H1 (cell line): ENCODE measurements at regions not wholly inside any gene's neighbourhood (a gene's known extent, or its start where the extent isn't known, plus 50 kb on each side); places are given as distances from the start of the nearest gene placed in this dataset.

Source experiments
- CHD2 ChIP-seq: IDR thresholded peaks from 2 replicates; pipeline ENCODE4 v1.6.1; 2012; ENCODE audit warnings: low read length, improper control_type of control experiment
- EZH2 ChIP-seq: fragments of 200-600 bp; sonication (generic); IDR thresholded peaks from 2 replicates; pipeline ENCODE4 v1.7.1; 2012; ENCODE audit warnings: low read depth, mild to moderate bottlenecking, moderate library complexity, low read length, inconsistent platforms; ENCODE audit not compliant: severe bottlenecking
- FOSL1 ChIP-seq: IDR thresholded peaks from 2 replicates; pipeline ENCODE4 v1.6.1; 2011; ENCODE audit warnings: mild to moderate bottlenecking, low read depth, low read length, moderate library complexity; ENCODE audit not compliant: insufficient read depth
- GABPA ChIP-seq: IDR thresholded peaks from 2 replicates; pipeline ENCODE4 v1.6.1; 2011; ENCODE audit warnings: mild to moderate bottlenecking, low read length, moderate library complexity, borderline replicate concordance; ENCODE audit not compliant: insufficient read depth
- SUZ12 ChIP-seq: fragments of 200-600 bp; sonication (generic); IDR thresholded peaks from 2 replicates; pipeline ENCODE4 v1.6.1; 2012; ENCODE audit warnings: mild to moderate bottlenecking, inconsistent platforms, low read length, moderate library complexity, mixed read lengths

DNA sequence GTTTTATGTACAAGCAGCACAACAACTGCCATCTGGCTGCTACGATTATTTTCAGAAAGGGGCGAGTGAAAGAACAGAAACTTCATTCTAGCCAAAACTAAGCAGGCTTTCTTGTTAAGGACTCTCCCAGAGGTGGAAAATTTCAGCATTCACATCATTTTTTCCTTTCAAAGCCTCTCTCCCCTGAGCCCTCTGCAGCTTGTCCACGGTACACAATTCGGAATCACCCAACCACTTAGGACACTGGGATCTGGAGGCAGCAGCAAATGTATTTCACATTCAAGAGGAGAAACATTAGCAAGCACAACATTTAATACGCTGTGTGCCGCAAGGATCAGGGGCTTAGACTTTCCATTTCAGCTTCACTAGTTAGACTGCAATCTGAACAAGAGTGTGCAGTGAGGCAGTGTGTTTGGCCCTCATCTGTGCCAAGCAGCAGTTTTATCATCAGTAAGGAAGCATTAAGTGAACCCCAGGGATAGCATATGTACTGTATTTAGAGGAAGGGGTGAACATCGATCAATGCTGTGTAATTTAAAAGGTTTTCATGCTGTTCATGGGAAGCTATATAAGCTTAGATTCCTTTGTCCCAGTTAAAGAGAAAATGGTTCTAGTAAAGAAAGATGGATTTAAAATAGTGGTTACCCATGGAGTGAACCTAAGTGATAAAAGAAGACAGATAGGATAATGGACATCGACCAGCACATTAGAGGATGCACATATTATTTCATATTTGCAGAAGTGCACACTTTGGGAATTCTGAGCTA lies 504.9 kb downstream of the TBL1XR1 start (continued):
- TF ChIP-seq SUZ12 (no peak), CHD2 (no peak), FOSL1 (no peak), EZH2 (no peak), GABPA (no peak)
